ENCODE measurements at regions not wholly inside any gene's neighbourhood (a gene's known extent, or its start where the extent isn't known, plus 50 kb on each side); places are given as distances from the start of the nearest gene placed in this dataset.

DNA sequence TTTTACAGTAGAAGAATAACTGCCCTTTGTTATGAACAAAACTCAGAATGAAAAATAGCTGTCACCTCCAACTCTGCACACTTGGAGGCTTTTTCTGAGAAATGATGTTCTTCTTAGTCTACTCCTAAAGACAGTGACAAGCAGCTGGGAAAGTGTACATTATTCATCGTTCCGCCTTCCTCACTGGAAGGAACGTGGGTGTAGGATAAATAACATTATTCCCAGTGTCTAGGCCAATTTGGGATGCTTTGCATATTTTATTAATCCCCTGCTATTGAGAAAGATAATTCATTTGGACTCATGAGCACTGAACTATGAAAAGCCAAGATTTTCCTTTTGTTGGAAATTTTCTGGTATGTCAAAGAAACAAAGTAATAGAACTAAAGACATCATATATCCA lies 87.8 kb downstream of the VCX2 start:
- TF ChIP-seq, protein P1, sequence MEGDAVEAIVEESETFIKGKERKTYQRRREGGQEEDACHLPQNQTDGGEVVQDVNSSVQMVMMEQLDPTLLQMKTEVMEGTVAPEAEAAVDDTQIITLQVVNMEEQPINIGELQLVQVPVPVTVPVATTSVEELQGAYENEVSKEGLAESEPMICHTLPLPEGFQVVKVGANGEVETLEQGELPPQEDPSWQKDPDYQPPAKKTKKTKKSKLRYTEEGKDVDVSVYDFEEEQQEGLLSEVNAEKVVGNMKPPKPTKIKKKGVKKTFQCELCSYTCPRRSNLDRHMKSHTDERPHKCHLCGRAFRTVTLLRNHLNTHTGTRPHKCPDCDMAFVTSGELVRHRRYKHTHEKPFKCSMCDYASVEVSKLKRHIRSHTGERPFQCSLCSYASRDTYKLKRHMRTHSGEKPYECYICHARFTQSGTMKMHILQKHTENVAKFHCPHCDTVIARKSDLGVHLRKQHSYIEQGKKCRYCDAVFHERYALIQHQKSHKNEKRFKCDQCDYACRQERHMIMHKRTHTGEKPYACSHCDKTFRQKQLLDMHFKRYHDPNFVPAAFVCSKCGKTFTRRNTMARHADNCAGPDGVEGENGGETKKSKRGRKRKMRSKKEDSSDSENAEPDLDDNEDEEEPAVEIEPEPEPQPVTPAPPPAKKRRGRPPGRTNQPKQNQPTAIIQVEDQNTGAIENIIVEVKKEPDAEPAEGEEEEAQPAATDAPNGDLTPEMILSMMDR (IDR thresholded peaks at IDR 0.05) = no peak
- TF ChIP-seq ZFX (IDR thresholded peaks at IDR 0.05; ENCODE audit: borderline replicate concordance) = no peak
- no peak overlapping the region for H3K27ac ChIP-seq

DNA sequence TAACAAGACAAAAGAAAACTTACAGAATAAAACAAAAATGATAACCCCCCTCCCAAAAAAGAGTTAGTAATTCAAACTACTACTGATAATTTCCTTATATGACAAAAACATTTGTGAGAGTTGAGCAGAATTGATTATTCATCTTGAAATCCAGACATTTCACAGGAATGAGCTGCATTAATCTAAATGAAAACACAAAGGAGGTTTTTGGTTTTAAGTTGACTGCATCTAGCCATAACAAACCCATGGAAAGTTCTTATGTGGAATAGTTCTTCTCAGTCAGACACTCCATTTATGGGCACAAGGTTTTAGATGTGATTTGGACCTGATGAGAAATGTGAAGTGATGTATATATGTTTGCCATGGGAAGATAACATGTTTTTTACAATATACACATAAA lies 95.4 kb downstream of the VCX2 start:
- TF ChIP-seq, protein P1 (IDR thresholded peaks at IDR 0.05) = no peak
- no peak for TF ChIP-seq ZFX (IDR thresholded peaks at IDR 0.05; ENCODE audit: borderline replicate concordance)
- no peak overlapping the region for H3K27ac ChIP-seq

DNA sequence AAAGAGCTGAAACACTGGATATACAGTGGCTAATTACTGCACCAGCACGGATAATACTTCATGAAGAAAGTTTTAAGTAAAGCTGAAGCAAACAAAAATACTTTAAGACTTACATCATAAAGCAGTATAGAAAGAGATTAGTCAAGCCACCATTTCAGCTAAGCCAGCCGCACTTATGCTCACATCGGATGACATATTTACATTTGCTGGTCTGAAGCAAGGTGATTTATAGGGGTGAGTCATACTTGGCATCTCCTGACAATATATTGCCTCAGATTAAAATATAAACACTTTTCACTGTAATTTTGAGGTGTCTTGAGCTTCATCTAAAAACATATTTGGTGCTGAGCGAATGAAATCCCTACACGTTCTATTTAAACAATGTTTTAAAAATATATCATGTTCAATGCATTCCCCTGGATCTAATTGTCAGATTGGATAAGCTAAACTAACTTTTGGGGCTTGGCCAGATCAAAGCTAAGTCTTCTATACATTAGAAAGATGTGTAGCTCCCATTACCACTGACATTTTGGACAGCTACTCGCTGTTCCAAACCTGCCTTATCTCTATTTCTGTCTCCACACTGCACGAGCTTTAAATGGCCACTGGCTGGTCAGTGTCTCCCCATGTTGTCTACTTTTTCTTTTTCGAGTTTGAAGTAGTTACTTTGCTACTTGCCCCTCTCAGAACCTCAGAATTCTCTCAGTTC lies 103.2 kb downstream of the VCX2 start:
- H3K27ac ChIP-seq = no peak overlapping the region
- TF ChIP-seq ZFX (IDR thresholded peaks at IDR 0.05; ENCODE audit: borderline replicate concordance) = no peak
- TF ChIP-seq, protein P1 (IDR thresholded peaks at IDR 0.05) = no peak

DNA sequence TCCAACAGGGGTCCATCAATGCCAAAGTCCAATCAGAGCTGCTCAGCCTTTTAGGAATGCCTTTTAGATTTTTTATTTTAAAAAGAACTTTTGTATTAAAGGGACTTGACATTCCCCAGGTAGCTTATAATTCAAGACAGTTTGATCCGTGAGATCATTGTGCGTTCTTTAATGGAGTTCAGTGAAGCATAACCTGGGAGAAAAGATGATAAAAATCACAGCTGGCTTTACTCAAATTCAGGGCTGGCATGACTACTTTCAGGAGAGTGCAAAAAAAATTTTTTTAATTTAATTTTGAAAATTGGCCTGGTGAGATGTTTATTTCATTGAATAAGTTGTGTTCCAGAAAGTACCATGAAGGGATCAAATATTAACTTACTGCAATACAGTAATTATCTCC lies 118.2 kb downstream of the VCX2 start:
- H3K27ac ChIP-seq = no peak overlapping the region
- TF ChIP-seq, protein P1 (IDR thresholded peaks at IDR 0.05) = no peak
- no peak for TF ChIP-seq ZFX (IDR thresholded peaks at IDR 0.05; ENCODE audit: borderline replicate concordance)

DNA sequence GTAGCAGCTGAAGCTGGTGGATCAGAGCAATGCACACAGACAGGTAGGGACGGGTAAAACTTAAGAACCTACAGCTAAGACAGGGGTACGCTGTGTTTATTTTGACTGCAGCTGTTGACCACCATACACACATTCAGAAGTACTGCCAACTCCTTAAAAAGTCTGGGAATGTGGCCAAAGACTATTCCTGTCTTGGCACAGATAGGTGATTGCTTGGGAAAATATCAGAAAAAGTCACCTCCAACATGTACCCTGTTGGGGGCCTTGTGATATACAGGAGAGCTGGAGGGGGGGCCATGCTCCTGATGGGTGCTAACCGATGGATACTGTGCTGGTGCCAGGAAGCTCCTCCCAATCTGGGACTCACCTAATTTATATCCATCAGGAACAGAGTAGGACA lies 121.2 kb downstream of the VCX2 start:
- TF ChIP-seq, protein P1 (IDR thresholded peaks at IDR 0.05) = no peak
- TF ChIP-seq ZFX (IDR thresholded peaks at IDR 0.05; ENCODE audit: borderline replicate concordance) = no peak
- H3K27ac ChIP-seq = no peak overlapping the region

DNA sequence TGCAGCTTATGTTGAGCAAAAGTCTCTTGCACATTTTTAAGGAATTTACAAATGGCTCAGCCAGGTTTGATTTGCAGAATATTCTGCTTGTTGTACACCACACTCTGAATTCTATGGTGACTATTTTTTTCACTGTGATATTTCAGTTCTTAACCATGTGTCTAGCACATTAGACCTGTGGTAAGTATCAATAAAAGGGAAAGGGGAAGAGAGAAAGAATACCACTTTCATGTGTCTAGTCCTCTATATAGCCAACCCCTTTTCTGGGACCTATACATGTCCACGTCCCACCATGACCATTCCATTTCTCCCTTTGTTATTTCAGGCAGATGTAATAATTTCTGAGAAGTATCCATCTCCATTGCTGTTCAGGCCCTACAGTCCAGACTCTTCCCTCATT lies 121.3 kb upstream of the PNPLA4 start:
- TF ChIP-seq, protein P1 (IDR thresholded peaks at IDR 0.05) = no peak
- TF ChIP-seq ZFX (IDR thresholded peaks at IDR 0.05; ENCODE audit: borderline replicate concordance) = no peak
- no peak overlapping the region for H3K27ac ChIP-seq

DNA sequence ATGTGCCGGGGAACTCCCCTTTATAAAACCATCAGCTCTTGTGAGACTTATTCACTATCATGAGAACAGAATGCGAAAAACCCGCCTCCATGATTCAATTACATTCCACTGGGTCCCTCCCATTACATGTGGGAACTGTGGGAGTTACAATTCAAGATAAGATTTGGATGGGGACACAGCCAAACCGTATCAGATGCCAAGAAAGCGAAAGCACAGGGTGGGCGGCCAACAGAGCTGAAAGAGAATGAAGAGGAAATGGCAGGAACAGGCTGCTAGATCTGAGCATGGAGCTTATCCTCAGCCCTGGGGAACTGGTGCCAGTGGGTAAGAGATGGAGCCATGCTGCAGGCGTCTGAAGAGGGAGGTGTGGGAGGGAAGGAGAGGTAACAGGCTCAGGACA lies 117.7 kb upstream of the PNPLA4 start:
- no peak for TF ChIP-seq ZFX (IDR thresholded peaks at IDR 0.05; ENCODE audit: borderline replicate concordance)
- TF ChIP-seq, protein P1 (IDR thresholded peaks at IDR 0.05) = no peak
- H3K27ac ChIP-seq = no peak overlapping the region
